Forelimb muscle (tissue), 1 donor: ENCODE measurements at regions not wholly inside any gene's neighbourhood (a gene's known extent, or its start where the extent isn't known, plus 50 kb on each side); places are given as distances from the start of the nearest gene placed in this dataset.
A peak's percentile ranks its signal among the peaks of the same experiment; 100 is the strongest.

Experiments
- DNase-seq: peaks from one replicate; pipeline ENCODE4 v3.0.0-alpha.2; 2013; ENCODE audit warnings: low read depth

- DNase-seq, result no peak
Observed at GRCh38 chr16:64459821-64460220, 662.0 kb downstream of the CDH11 start.

DNA sequence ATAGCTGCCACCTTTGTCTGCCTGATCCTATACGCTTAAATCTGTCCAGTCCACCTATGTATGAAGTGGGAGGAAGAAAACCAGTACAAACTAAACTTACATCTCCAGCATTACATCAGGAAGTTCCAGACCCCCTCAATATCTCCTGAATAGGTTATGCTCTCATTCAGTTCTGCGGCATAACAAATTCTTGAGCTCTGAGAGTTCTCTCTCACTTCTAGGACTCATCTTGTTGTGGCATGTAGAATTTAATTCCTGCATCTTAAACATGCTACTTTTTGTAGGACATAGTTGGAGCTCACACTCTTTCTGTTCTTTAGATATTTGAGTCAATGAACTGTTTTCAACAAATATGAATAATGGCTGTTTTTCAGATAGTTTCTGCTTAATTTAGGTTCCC is 662.5 kb downstream of the CDH11 start:
- DNase-seq, result no peak

DNA sequence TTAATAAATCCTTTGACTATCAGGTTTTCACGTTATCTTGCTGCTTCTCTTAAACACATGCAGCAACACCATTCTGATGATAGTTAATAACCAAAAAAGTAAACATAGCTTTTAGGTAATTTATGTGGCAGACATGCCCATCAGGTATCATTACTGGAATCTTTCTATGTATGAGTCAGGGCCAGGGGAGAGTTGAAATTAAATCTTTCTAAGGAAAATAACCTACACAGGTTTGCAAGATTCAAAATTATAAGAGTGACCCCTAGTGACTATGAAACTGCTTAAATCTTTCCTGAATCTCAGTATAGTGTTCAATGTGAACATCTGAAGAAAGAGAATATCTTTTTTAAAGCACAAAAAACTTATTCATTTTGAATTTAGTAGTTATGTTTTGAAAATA is 666.6 kb downstream of the CDH11 start:
- no peak for DNase-seq

- DNase-seq, result no peak
Observed at GRCh38 chr16:64453646-64454045, 668.2 kb downstream of the CDH11 start.

DNA sequence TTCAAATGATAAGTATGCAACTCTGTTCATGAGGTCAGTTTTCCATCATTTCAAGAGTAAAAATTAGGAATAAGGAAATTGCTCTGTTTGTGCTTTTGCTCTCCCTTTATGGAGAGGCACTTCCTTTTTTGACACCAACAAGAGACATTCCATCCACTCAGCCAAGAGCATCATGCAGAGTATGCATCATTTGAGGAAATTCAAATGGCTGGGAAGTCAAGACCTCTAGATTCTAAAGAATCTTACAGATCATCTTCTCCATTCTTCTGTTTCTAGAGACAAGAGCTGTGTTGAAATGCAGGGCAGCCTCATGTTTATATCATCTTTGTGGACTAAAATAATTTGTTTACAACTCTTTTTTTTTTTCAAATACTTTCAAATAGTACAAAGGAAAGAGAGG is 669.4 kb downstream of the CDH11 start:
- no peak for DNase-seq

- DNase-seq, result no peak
Observed at GRCh38 chr16:64450177-64450576, 671.7 kb downstream of the CDH11 start.

DNA sequence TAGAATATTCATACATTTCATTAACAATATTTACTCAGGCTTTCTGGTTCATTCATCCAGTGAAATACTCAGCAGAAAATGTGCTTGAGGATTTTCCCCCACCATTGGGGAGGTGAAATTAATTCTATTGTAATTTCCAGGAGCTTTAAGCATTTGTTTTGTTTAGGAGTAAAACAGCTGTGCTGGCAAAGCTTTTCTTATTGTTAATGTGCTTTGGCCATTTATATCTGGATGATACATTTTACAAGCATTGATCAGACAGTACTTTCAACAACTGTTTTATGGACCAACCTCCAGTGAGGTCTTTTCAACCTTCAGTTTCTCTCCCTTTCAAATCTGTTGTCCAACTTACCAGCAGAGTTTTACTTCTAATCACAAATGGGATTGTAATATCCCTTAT is 672.4 kb downstream of the CDH11 start:
- no peak for DNase-seq

DNA sequence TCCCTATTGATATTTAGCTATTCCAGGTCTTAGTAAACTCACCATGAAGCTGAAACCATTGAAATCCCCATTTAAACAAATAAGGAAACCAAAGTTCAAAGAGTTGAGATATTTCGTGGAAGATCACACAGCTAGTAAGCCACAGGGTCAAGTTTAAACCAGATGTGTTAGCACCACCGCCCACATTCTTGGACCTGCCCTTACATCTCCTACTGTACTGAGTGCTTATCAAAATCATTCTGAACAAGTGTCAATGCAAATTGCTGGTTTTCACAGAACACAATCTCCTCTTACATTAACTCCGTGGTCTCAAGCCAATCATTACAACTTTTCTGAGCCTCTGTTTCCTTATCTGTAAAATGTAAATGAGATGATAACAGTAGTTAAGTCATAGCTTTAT is 676.2 kb downstream of the CDH11 start:
- DNase-seq, result no peak

DNA sequence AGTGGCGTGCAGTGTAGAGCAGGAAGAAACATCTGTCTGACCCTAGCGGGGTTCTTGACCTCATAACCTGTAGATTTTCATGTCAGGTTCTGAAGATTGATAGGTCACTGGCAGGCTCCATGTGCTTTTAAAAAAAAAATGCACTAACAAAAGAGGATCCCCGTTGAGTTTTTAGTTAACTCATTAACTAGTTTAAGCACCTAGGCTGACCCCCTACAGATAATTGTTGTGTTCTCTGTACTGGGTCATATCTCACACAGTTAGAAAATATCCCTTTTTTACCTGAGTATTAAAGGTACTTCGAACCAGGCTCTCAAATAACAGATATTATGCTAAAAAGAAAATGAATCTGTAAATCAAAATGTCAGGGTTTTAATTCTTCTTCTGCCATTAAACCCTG is 676.6 kb downstream of the CDH11 start:
- DNase-seq, result no peak

GRCh38 chr16:64440421-64440831 is 681.4 kb downstream of the CDH11 start:
- peak; percentile 54 for DNase-seq

DNA sequence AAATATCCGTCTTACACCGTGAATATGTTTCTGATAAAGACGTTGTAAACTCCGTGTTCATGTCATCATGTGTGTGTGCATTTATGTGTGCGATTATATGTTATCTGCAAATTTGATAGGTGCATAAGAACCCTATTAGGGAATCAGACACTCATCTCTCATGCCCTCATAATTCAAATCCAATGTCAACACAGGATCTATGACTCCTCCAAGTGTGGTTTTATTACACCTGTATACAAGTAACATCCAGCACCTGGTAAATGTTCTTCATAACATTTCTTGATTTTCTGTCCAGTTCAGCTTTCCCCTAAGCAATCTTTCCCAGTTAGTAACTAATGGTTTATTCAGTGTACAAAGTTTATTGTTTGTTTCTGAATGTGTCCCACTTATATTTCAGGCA is 681.9 kb downstream of the CDH11 start:
- DNase-seq, result no peak

DNA sequence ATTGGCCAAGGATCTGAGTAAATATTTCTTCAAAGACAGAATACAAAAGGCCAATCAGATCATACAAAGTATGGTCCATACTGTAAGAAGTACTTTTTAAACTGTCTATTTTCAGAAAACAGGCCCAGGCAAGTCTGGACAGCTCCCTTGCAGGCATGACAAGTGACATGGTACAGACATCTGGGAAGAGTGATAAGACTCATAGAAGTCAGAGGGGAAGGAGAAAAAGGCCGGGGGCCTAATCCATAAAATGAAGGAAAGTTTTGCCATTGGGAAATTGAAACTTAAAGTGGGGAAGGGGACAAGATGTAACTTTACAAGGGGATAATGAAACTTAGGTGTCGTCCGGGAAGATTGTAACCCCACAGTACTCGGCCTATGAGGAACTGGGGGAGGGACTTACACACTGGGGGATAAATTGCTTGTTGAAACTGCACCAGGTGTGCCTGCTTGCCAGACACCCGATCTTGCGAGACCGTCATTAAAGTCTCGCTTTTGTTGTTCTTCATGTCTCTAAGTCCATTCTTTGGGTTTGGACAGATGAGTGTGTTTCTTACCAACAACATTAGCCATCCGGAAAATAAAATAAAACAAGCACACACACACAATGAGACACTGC is 684.0 kb downstream of the CDH11 start:
- no peak for DNase-seq

GRCh38 chr16:64434526-64435069 is 687.3 kb downstream of the CDH11 start:
- no peak for DNase-seq

DNA sequence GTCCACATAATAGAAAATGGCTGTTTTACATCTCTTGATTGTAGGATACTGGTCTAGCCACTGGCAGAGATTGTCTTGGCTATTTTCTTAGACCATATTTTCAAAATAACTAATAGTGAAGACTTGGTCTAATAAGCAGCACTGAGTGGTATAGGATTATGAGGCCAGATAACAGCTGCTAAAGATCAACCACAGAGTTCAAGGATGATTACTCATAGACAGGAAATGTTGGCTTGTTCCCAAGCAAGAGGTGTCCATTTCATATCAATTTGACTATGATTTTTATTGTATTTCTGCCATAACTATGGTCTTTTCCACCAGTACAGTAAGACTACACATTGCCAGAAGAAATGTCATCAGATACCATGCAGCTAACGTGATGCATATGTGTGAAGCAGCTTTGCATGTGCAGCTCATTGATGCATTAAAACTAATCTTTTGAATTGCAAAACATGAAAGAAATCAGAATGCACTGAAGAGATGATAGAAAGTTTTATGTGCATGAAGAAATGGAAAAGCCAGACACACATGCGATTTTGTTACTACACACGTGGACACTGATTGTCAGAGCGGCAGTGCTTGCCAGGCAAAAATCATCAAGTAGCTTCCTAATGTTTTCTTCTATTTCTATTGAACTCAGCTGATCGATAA is 693.3 kb downstream of the CDH11 start:
- no peak for DNase-seq

GRCh38 chr16:64426131-64426666 is 695.7 kb downstream of the CDH11 start:
- no peak for DNase-seq

GRCh38 chr16:64425381-64425780 is 696.5 kb downstream of the CDH11 start:
- DNase-seq, result no peak

- DNase-seq, result no peak
Observed at GRCh38 chr16:64422259-64422658, 699.6 kb downstream of the CDH11 start.

DNA sequence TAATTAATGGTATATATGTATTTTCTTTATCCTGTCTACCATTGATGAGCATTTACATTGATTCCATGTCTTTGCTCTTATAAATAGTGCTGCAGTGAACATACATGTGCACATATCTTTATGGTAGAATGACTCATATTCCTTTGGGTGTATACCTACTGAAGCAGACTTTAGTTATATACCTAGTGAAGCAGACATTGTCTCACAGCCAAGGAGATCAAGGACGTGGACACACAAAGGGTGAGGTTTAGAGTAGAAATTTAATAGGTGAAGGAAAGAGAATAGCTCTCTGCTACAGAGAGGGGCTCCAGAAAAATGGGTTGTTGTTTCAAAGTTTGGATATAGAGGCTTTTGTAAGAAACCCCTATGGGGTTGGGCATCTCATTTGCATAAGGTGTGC is 700.3 kb downstream of the CDH11 start:
- no peak for DNase-seq

- no peak for DNase-seq
Observed at GRCh38 chr16:64419832-64420231, 702.0 kb downstream of the CDH11 start.

DNA sequence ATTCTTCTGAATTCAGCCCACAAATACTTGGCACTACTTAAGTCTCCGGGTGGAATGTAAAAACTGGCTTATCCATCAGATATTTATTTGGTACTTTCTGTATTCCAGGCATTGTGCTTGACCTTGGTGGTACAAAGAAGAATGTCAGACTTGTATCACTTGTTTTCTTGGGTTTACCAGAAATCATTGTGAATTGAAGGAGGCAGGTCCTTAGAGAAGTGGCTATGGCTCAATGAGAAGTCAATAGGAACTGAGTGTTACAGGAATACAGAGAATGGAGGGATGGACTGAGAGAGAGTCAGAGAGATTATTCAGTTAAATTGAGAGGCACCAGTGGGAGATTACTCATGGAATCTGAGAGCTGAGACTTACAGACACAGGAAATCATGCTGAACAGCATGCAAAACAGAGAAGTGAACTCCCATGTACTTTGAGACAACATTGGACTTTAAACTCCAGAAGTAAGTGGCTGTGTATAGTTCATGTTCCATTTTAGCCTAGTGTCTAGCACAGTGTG is 704.1 kb downstream of the CDH11 start:
- no peak for DNase-seq

GRCh38 chr16:64416216-64417005 is 705.5 kb downstream of the CDH11 start:
- no peak for DNase-seq

DNA sequence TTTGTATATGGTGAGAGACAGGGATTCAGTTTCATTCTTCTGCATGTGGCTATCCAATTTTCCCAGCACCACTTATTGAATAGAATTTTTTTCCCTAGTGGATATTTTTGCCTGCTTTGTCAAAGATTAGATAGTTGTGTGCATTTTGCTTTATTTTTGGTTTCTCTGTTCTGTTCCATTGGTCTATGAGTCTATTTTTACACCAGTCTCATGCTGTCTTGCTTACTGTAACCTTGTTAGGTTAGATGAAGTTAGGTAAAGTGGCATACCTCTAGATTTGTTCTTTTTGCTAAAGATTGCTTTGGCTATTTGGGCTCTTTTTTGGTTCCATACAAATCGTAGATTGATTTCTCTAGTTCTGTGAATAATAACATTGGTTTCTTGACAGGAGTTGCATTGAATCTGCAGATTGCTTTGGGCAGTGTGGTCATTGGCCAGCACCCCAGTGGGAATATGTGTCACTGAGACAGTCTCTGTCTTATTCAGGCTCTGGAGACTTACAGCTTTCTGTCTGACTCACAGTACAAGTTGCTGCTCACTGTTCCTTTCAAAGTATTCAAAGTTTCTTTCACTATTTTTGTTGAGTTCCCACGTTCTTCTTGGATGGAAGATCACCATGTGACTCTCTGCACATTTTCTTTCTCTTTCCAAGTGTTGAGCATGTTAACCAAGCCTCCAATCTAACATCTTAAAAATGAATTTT is 709.1 kb downstream of the CDH11 start:
- no peak for DNase-seq
